Activated T-cell treated with anti-CD3 and anti-CD28 coated beads for 1 hour (primary cell): ENCODE measurements at regions not wholly inside any gene's neighbourhood (a gene's known extent, or its start where the extent isn't known, plus 50 kb on each side); places are given as distances from the start of the nearest gene placed in this dataset.

Experiments used
- DNase-seq: peaks from one replicate; pipeline ENCODE4 v3.0.0-alpha.2; 2020; ENCODE audit warnings: low read depth

GRCh38 chrX:17206584-17206983 lies 168.4 kb upstream of the NHS start:
- no peak for DNase-seq

GRCh38 chrX:17214962-17215361 lies 160.0 kb upstream of the NHS start:
- DNase-seq: no peak

GRCh38 chrX:17226736-17227135 lies 148.3 kb upstream of the NHS start:
- no peak for DNase-seq

GRCh38 chrX:17237146-17237545 lies 137.9 kb upstream of the NHS start:
- DNase-seq: no peak

- peak; percentile 1 for DNase-seq
Measured at GRCh38 chrX:17242470-17242869, 132.5 kb upstream of the NHS start.

- DNase-seq: no peak
Measured at GRCh38 chrX:17247144-17247543, 127.9 kb upstream of the NHS start.

GRCh38 chrX:17262123-17262522 lies 112.9 kb upstream of the NHS start:
- no peak for DNase-seq

GRCh38 chrX:17266136-17266535 lies 108.9 kb upstream of the NHS start:
- DNase-seq: no peak

- no peak for DNase-seq
Measured at GRCh38 chrX:17278961-17279360, 96.0 kb upstream of the NHS start.

GRCh38 chrX:17285983-17286382 lies 89.0 kb upstream of the NHS start:
- no peak for DNase-seq

- DNase-seq: no peak
Measured at GRCh38 chrX:17291171-17291900, 83.7 kb upstream of the NHS start.

GRCh38 chrX:17292111-17292527 lies 82.9 kb upstream of the NHS start:
- no peak for DNase-seq

- DNase-seq: no peak
Measured at GRCh38 chrX:17294561-17294960, 80.4 kb upstream of the NHS start.

- no peak for DNase-seq
Measured at GRCh38 chrX:17295791-17296190, 79.2 kb upstream of the NHS start.

GRCh38 chrX:17298564-17298963 lies 76.4 kb upstream of the NHS start:
- no peak for DNase-seq

- DNase-seq: no peak
Measured at GRCh38 chrX:17299206-17299605, 75.8 kb upstream of the NHS start.

- no peak for DNase-seq
Measured at GRCh38 chrX:17323397-17323796, 51.6 kb upstream of the NHS start.
